ENCODE measurements at regions not wholly inside any gene's neighbourhood (a gene's known extent, or its start where the extent isn't known, plus 50 kb on each side); places are given as distances from the start of the nearest gene placed in this dataset.
A peak's percentile ranks its signal among the peaks of the same experiment; 100 is the strongest.

DNA sequence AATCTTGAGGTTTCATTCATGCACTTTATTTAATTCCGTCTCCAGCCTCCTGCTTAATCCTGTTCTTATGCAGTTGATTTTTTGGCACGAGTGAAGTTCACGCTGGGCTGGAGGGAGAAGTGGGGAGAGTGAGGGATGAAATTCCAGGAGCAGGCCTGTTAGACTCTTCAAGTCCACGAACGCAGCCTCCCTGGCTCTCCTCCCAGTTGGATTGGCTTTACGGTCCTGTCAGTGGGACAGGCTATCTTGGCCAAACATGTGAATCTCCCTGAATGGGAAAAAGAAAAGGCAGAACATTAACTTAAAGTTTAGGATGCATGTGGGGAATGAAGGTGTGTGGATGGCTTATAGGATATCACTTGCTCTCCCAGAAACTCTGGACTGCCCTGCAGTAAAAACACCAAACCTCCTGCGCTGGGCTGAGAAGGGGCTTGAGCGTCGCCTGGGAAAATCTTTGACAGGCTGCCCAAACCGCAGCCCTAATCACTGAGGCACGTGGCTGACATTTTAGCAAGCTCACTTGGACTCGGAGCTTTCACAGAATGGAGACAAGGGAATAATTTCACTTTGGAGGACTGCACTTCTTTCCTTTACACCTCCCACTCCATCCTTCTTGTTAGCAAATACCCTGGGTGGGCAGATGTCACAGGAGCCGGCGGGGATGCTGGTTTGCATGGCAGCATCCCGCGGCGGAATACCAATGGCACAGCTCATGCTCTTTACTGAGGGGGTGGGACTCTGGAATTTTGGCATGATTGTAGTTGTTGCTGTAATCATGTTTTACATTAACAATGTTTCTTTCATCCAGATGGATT, 93.9 kb downstream of the ACKR3 start:
- H3K79me2 ChIP-seq (ENCODE audit: control insufficient read depth in 1 of 2, insufficient read depth in 2 of 2, low read length in 2 of 2): no peaks in the 10 kb centered on the region
- H2BK15ac ChIP-seq (ENCODE audit: low read length): no peak overlapping the region
- H3K23me2 ChIP-seq (ENCODE audit: low read depth, low read length): no peaks in the 10 kb centered on the region
- no peak overlapping the region for H3K9ac ChIP-seq (replicated peaks in 1 of 4; ENCODE audit: extremely low read depth in 1 of 4, low read depth in 3 of 4, low read length in 3 of 4)
- peaks cover 7 to 8% of the 10 kb centered on the region in 2 experiments; a peak in 2 of 4 replicates for H3K9me3 ChIP-seq (ENCODE audit: insufficient read depth in 2 of 2, low read depth in 1 of 2, low read length in 1 of 2)
- H3K4ac ChIP-seq (replicated peaks; ENCODE audit: insufficient read length, low read depth, low read length): peak overlapping the region; percentile 8
- no peak overlapping the region for H3K4me3 ChIP-seq (ENCODE audit: extremely low read depth in 1 of 4, insufficient read depth in 2 of 4, low read depth in 3 of 4, low read length in 4 of 4)
- no peak overlapping the region for H2AK5ac ChIP-seq (ENCODE audit: low read depth, low read length)
- H2BK5ac ChIP-seq (ENCODE audit: low read depth, low read length): 0 out of 2 replicates have a peak overlapping the region, but pooled peaks have one; percentile 26
- H4K8ac ChIP-seq (ENCODE audit: extremely low read depth, insufficient read depth, low read length): no peak overlapping the region
- 81% methylated on average over 16 of the region's 17 CpGs; no CpG with 5 or more reads in 1 of the 2 experiments for WGBS, 2 experiments (ENCODE audit: extremely low coverage in 1 of 2, insufficient coverage in 1 of 2, insufficient read length in 1 of 2, insufficient replicate concordance in 2 of 2, low coverage in 1 of 2, low lambda C conversion rate in 2 of 2, missing lambda C conversion rate in 1 of 2)
- H2BK120ac ChIP-seq (replicated peaks; ENCODE audit: low read depth, low read length): no peak overlapping the region
- H3K27ac ChIP-seq (ENCODE audit: low read depth, low read length): no peak overlapping the region
- POLR2A ChIA-PET (ENCODE audit: partially characterized antibody): no interaction called here
- no peaks in the 10 kb centered on the region for H3K79me1 ChIP-seq (ENCODE audit: low read depth, low read length)
- H2BK12ac ChIP-seq (ENCODE audit: low read depth, low read length): no peak overlapping the region
- H4K20me1 ChIP-seq (replicated peaks in 1 of 2; ENCODE audit: control insufficient read depth in 1 of 2, insufficient read depth in 2 of 2, low read length in 2 of 2): no peaks in the 10 kb centered on the region
- CTCF ChIA-PET (ENCODE audit: partially characterized antibody): interaction anchor here (0.9 kb wide), 1 partner anchor 150 kb away, joined by 3 read pairs; no protein-coding TSS in a partner anchor
- no peaks in the 10 kb centered on the region for H3K36me3 ChIP-seq (ENCODE audit: control insufficient read depth in 2 of 4, insufficient read depth in 4 of 4, low read length in 3 of 4)
- H3K4me2 ChIP-seq (ENCODE audit: insufficient read depth in 1 of 2, low read depth in 2 of 2, low read length in 2 of 2): no peak overlapping the region
- no peak overlapping the region for H3K18ac ChIP-seq (ENCODE audit: extremely low read depth, low read length)
- no peak overlapping the region for H3K14ac ChIP-seq (ENCODE audit: insufficient read length)
- no peaks in the 10 kb centered on the region for H3K27me3 ChIP-seq (replicated peaks in 1 of 4; ENCODE audit: control insufficient read depth in 3 of 4, extremely low read depth in 1 of 4, insufficient read depth in 3 of 4, low read length in 3 of 4)
- peak overlapping the region; percentile 72; the same call in 1 of the 2 replicates for H2BK20ac ChIP-seq (ENCODE audit: low read length)
- peak overlapping the region; percentile 13 for H4K91ac ChIP-seq (replicated peaks; ENCODE audit: insufficient read length, low read length)
- no peak overlapping the region for H4K5ac ChIP-seq (ENCODE audit: insufficient read length, low read depth, low read length)
- no peak for DNase-seq (ENCODE audit: low read depth in 1 of 2, low spot score in 2 of 2)
- FAIRE-seq: no peak
- H2AFZ ChIP-seq (ENCODE audit: low read length): no peak overlapping the region
- no peak overlapping the region for H3K56ac ChIP-seq (replicated peaks; ENCODE audit: insufficient read length, low read depth, low read length)
- H3K23ac ChIP-seq (ENCODE audit: insufficient read length): no peak overlapping the region
- peaks cover 6 to 11% (median 10%) of the 10 kb centered on the region in 4 experiments; a peak in 6 of 7 replicates for H3K4me1 ChIP-seq (replicated peaks in 1 of 4; ENCODE audit: control insufficient read depth in 3 of 4, insufficient read depth in 4 of 4, low read length in 3 of 4)
- TF ChIP-seq BRCA1 (IDR thresholded peaks at IDR 0.05; ENCODE audit: low read depth, low read length) (no peak), TCF12 (IDR thresholded peaks at IDR 0.05; ENCODE audit: low read depth, low read length) (no peak), SRF (IDR thresholded peaks at IDR 0.05; ENCODE audit: low read depth, low read length) (no peak), POLR2AphosphoS5 (IDR thresholded peaks at IDR 0.05; ENCODE audit: low read depth, low read length) (no peak), KDM5A (IDR thresholded peaks at IDR 0.05; ENCODE audit: low read length) (no peak), SP1 (IDR thresholded peaks at IDR 0.05; ENCODE audit: low read depth, low read length) (no peak), EZH2 (IDR thresholded peaks at IDR 0.05; ENCODE audit: low read depth, low read length, severe bottlenecking) (no peak), TAF7 (optimal IDR thresholded peaks at IDR 0.05; ENCODE audit: borderline replicate concordance, low read depth, low read length) (no peak), JUND (IDR thresholded peaks at IDR 0.05; ENCODE audit: low read length) (no peak), SP2 (IDR thresholded peaks at IDR 0.05; ENCODE audit: low read length) (no peak)
- TF ChIP-seq, protein P1, sequence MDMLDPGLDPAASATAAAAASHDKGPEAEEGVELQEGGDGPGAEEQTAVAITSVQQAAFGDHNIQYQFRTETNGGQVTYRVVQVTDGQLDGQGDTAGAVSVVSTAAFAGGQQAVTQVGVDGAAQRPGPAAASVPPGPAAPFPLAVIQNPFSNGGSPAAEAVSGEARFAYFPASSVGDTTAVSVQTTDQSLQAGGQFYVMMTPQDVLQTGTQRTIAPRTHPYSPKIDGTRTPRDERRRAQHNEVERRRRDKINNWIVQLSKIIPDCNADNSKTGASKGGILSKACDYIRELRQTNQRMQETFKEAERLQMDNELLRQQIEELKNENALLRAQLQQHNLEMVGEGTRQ (IDR thresholded peaks at IDR 0.05; ENCODE audit: low read length): no peak

Measured in H1 (cell line).